DMS53 (cell line): ENCODE measurements at regions not wholly inside any gene's neighbourhood (a gene's known extent, or its start where the extent isn't known, plus 50 kb on each side); places are given as distances from the start of the nearest gene placed in this dataset.

Experiments used
- DNase-seq: peaks from one replicate; lab custom pipeline; 2025; lab: John Stamatoyannopoulos, UW

DNA sequence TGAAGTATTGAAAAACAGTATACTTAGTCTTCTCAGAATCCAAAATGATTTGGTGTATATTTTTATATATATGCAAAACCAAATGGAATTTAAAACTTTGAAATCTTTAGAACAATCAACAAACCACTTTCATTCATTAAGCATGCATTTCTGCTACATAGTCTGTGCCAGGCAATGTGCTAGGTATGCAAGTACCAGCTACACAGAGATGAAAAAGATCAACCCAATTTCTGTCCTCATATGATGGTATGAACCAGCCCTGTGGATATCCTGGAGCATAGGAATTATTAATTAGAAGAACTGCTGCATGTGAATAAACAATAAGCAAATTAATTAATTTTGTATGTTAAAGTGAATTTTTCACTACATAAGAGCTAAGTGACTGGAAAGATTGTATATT lies 51.2 kb upstream of the RTN4 start:
- DNase-seq: no peak

DNA sequence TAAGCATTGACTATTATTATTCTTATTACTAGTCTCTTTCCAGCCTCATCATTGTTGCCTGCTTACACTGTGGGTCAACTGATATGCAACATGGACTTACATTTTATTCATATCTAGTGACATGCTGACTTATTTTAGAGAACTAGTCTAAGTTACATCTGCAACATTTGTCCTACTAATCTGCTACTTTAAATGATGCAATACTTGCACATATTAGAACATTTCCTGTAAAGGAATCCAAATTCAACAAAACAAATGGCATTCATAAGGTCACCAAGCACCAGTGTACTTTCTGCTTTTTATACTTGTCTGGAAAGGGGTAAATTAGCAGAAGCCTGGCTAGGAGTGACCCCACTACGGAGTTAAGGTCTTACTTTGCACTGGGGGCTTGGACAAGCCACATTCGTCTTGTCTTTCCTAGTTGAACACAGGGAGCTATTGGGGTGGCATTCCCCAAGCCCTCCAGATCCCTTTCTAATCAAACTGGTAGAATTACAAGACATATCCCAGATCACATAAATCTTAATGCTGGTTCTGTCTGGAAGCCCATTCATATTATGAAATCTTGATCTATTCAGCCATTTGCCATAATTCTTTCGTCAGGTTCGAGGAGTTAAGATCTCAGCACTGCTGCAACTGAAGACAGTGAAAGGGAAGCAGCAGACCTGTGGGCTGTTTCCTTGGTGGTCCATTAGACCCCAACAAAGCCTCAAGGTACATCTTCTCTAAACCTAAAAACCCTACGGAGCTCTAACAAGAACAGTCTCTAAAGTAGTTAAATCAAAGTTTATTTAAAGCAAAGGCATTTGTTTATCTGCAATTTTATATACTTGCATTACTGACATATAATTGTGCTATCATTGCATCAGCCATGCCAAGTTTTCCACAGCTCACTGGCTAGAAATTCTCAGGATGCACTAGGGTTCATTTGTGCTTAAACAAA lies 49.9 kb upstream of the RTN4 start:
- no peak for DNase-seq
